GM12875 (cell line): ENCODE measurements at regions not wholly inside any gene's neighbourhood (a gene's known extent, or its start where the extent isn't known, plus 50 kb on each side); places are given as distances from the start of the nearest gene placed in this dataset.

Experiments
- H3K4me3 ChIP-seq: one replicate; pipeline ENCODE4 v1.5.1; 2011; ENCODE audit warnings: low read depth, low read length, control low read depth
- CTCF ChIP-seq: IDR thresholded peaks from 2 replicates; pipeline ENCODE4 v1.5.1; 2011; ENCODE audit warnings: low read depth, mild to moderate bottlenecking, control low read depth, inconsistent platforms, low read length, moderate library complexity, borderline replicate concordance; ENCODE audit not compliant: insufficient read depth

- TF ChIP-seq CTCF, result no peak
Observed at GRCh38 chr19:32022731-32023563, 322.5 kb upstream of the ZNF507 start.

GRCh38 chr19:32023564-32023832 is 321.9 kb upstream of the ZNF507 start:
- no peak for TF ChIP-seq CTCF
- no peak overlapping the region for H3K4me3 ChIP-seq

More at GRCh38 chr19:32022731-32023563, 322.5 kb upstream of the ZNF507 start:
- no peak overlapping the region for H3K4me3 ChIP-seq

- TF ChIP-seq CTCF, result no peak
- no peak overlapping the region for H3K4me3 ChIP-seq
Observed at GRCh38 chr19:32029235-32029634, 316.2 kb upstream of the ZNF507 start.

GRCh38 chr19:32032561-32032960 is 312.8 kb upstream of the ZNF507 start:
- H3K4me3 ChIP-seq, result no peak overlapping the region
- no peak for TF ChIP-seq CTCF

- H3K4me3 ChIP-seq, result no peak overlapping the region
Observed at GRCh38 chr19:32035626-32036025, 309.8 kb upstream of the ZNF507 start.

GRCh38 chr19:32038021-32038920 is 307.1 kb upstream of the ZNF507 start:
- TF ChIP-seq CTCF, result no peak
- H3K4me3 ChIP-seq, result no peak overlapping the region

More at GRCh38 chr19:32035626-32036025, 309.8 kb upstream of the ZNF507 start:
- TF ChIP-seq CTCF, result no peak
